NT2/D1 (cell line): ENCODE measurements at regions not wholly inside any gene's neighbourhood (a gene's known extent, or its start where the extent isn't known, plus 50 kb on each side); places are given as distances from the start of the nearest gene placed in this dataset.

ENCODE experiments used
- SUZ12 ChIP-seq: IDR thresholded peaks from 2 replicates; pipeline ENCODE4 v1.6.1; 2011; ENCODE audit not compliant: insufficient read length, insufficient read depth; ENCODE audit errors: extremely low read depth
- YY1 ChIP-seq: IDR thresholded peaks from 2 replicates; pipeline ENCODE4 v1.6.1; 2011; ENCODE audit not compliant: insufficient read length, insufficient read depth
- ZNF274 ChIP-seq: IDR thresholded peaks from 2 replicates; pipeline ENCODE4 v1.6.1; 2011; ENCODE audit warnings: mild to moderate bottlenecking, low read depth, low read length

- TF ChIP-seq ZNF274 (no peak), YY1 (peak; percentile 45), SUZ12 (no peak)
Measured at GRCh38 chr3:24680214-24680967, 185.7 kb upstream of the THRB start.
